GM12892 (cell line): ENCODE measurements at regions not wholly inside any gene's neighbourhood (a gene's known extent, or its start where the extent isn't known, plus 50 kb on each side); places are given as distances from the start of the nearest gene placed in this dataset.

ENCODE experiments used
- POLR2A ChIP-seq: IDR thresholded peaks from 2 replicates; pipeline ENCODE4 v1.6.1; 2011; ENCODE audit warnings: low read depth, low read length, control low read depth
- TAF1 ChIP-seq: IDR thresholded peaks from 2 replicates; pipeline ENCODE4 v1.6.1; 2011; ENCODE audit warnings: low read depth, mild to moderate bottlenecking, control low read depth, low read length, borderline replicate concordance

DNA sequence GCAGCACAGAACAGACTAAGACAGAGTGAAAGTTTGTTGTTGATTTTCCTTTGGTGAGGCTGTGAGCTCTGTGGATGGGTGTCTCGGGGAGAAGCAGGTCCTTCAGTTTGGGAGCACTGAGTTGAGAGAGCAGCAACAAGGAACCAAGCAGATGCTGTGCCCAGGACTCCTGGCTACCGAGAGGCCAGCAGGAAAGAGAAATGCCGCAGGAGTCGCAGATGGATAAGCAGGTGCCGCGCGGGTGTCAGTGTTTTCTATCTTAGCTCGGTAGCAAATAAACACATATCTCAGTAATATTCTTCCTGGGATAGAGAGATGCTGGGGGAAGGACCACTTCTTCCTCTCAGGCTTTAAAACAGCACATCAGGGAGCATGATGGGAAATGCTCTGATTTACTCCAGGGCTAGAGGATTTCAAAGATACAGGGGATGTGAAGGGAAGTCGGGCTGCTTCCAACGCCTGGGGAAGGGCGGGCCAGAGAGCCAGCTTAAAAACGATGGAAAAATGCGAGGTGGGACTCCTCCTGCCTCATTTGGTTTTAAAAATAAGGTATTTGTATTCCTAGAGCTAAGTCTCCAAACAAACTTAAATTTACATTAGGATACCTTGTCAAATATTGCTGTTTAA lies 470.7 kb upstream of the B3GAT1 start:
- TF ChIP-seq TAF1 (no peak), POLR2A (no peak)
